ENCODE measurements at regions not wholly inside any gene's neighbourhood (a gene's known extent, or its start where the extent isn't known, plus 50 kb on each side); places are given as distances from the start of the nearest gene placed in this dataset.
"Not testable (repeated sequence)": the region's sequence is repeated elsewhere in the genome, so short reads cannot be mapped to it uniquely, and the experiment has no call there.

GRCh38 chrX:125236955-125237354, 82.7 kb upstream of the TEX13C start:
- no peak overlapping the region for H3K4me3 ChIP-seq
- peaks cover 0 to 16% (median 0%) of the 10 kb centered on the region in 4 donors for H3K27me3 ChIP-seq
- FAIRE-seq (no peak), ATAC-seq (no peak), DNase-seq (no peak)
- TF ChIP-seq, protein P1, sequence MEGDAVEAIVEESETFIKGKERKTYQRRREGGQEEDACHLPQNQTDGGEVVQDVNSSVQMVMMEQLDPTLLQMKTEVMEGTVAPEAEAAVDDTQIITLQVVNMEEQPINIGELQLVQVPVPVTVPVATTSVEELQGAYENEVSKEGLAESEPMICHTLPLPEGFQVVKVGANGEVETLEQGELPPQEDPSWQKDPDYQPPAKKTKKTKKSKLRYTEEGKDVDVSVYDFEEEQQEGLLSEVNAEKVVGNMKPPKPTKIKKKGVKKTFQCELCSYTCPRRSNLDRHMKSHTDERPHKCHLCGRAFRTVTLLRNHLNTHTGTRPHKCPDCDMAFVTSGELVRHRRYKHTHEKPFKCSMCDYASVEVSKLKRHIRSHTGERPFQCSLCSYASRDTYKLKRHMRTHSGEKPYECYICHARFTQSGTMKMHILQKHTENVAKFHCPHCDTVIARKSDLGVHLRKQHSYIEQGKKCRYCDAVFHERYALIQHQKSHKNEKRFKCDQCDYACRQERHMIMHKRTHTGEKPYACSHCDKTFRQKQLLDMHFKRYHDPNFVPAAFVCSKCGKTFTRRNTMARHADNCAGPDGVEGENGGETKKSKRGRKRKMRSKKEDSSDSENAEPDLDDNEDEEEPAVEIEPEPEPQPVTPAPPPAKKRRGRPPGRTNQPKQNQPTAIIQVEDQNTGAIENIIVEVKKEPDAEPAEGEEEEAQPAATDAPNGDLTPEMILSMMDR (IDR thresholded peaks at IDR 0.05): no peak
- no peaks in the 10 kb centered on the region for H3K36me3 ChIP-seq
- no peaks in the 10 kb centered on the region for H3K9me3 ChIP-seq
- WGBS, 2 donors: 0% methylated on average over 1 of the region's 1 CpG
- no peak overlapping the region for H3K27ac ChIP-seq
- H3K4me1 ChIP-seq: no peaks in the 10 kb centered on the region
- intact Hi-C loops (cut with DNase I): no loop called here

GRCh38 chrX:125248931-125249330, 70.7 kb upstream of the TEX13C start:
- H3K4me3 ChIP-seq: no peak overlapping the region
- FAIRE-seq (no peak), DNase-seq (no peak), ATAC-seq (no peak)
- H3K9me3 ChIP-seq: no peaks in the 10 kb centered on the region
- H3K27me3 ChIP-seq: peaks cover 0 to 3% (median 0%) of the 10 kb centered on the region in 4 donors
- no peaks in the 10 kb centered on the region for H3K36me3 ChIP-seq
- no peak overlapping the region for H3K27ac ChIP-seq
- intact Hi-C loops (cut with DNase I): no loop called here
- TF ChIP-seq, protein P1 (IDR thresholded peaks at IDR 0.05): no peak
- no peaks in the 10 kb centered on the region for H3K4me1 ChIP-seq

GRCh38 chrX:125255759-125256158, 63.9 kb upstream of the TEX13C start:
- intact Hi-C loops (cut with DNase I); H3K36me3 ChIP-seq; H3K4me1 ChIP-seq; H3K4me3 ChIP-seq; ATAC-seq; FAIRE-seq; H3K27me3 ChIP-seq; H3K27ac ChIP-seq; H3K9me3 ChIP-seq: not testable (repeated sequence)
- DNase-seq: peak in 1 of 6 donors; percentile 50
- WGBS, 2 donors: 86 to 94% methylated on average over 19 to 20 of the region's 20 CpGs

- FAIRE-seq (no peak), DNase-seq (no peak), ATAC-seq (no peak)
- intact Hi-C loops (cut with DNase I): no loop called here
- TF ChIP-seq, protein P1 (IDR thresholded peaks at IDR 0.05): no peak
- Histone ChIP-seq H3K4me1 (no peaks in the 10 kb centered on the region), H3K4me3 (no peak overlapping the region), H3K27me3 (peaks cover 0 to 6% (median 0%) of the 10 kb centered on the region in 4 donors), H3K27ac (no peak overlapping the region), H3K36me3 (no peaks in the 10 kb centered on the region), H3K9me3 (no peaks in the 10 kb centered on the region)
- WGBS, 2 donors: 49 to 55% methylated on average over 6 of the region's 6 CpGs
Observed at GRCh38 chrX:125262836-125263235, 56.8 kb upstream of the TEX13C start.

GRCh38 chrX:125266153-125266660, 53.5 kb upstream of the TEX13C start:
- no peaks in the 10 kb centered on the region for H3K4me1 ChIP-seq
- H3K27me3 ChIP-seq: no peaks in the 10 kb centered on the region
- ATAC-seq: no peak
- intact Hi-C loops (cut with DNase I): no loop called here
- 69% methylated on average over 4 of the region's 4 CpGs for WGBS, 2 donors
- DNase-seq: no peak
- H3K27ac ChIP-seq: no peak overlapping the region
- no peak overlapping the region for H3K4me3 ChIP-seq
- no peaks in the 10 kb centered on the region for H3K36me3 ChIP-seq
- H3K9me3 ChIP-seq: no peaks in the 10 kb centered on the region
- TF ChIP-seq, protein P1 (IDR thresholded peaks at IDR 0.05): no peak
- no peak for FAIRE-seq

All from pancreas (tissue), 10 donors.